ENCODE measurements at regions not wholly inside any gene's neighbourhood (a gene's known extent, or its start where the extent isn't known, plus 50 kb on each side); places are given as distances from the start of the nearest gene placed in this dataset.
A peak's percentile ranks its signal among the peaks of the same experiment; 100 is the strongest.
"Not testable (repeated sequence)": the region's sequence is repeated elsewhere in the genome, so short reads cannot be mapped to it uniquely, and the experiment has no call there.

- no peak for DNase-seq
These were observed 68.1 kb upstream of the IFFO2 start for GRCh38 chr1:19024532-19024931.

GRCh38 chr1:19023787-19024186 lies 67.3 kb upstream of the IFFO2 start:
- DNase-seq = no peak

DNA sequence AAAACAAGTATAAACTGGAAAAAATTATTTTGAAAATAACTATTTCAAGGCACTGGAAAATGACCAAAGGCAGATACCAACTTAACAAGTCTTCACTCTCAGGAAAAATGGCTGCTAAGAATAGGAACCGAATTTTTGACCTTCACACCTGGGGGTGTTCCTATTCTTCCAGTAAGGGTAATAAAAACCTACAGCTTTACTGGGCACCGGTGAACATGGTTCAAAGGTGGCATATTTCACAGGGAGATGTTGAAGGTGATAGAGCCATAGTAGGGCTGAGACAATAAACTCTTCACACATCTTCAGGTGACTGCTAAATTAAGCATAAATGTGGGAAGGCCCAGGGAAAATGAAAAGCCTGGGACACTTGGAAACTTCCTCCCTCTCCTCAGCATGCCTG lies 65.4 kb upstream of the IFFO2 start:
- DNase-seq = no peak

- not testable (repeated sequence) for DNase-seq
These were observed 62.8 kb upstream of the IFFO2 start for GRCh38 chr1:19019288-19019687.

GRCh38 chr1:19015476-19015875 lies 59.0 kb upstream of the IFFO2 start:
- no peak for DNase-seq

DNA sequence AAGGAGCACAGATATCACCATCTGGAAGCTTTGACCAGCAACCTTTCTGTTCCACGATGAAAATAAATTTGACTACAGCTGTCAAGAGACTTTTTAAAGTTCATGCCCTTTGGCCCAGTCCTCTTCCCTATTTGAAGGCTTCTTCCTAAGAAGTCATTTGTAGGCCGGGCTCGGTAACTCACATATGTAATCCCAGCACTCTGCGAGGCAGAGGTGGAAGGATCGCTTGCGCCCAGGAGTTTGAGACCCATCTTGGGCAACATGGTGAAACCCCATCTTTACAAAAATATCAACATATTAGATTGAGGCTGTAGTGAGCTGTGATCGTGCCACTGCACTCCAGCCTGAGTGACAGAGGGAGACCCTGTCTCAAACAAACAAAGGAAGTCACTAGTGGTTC lies 58.3 kb upstream of the IFFO2 start:
- no peak for DNase-seq

- DNase-seq = peak; percentile 37
These were observed 57.5 kb upstream of the IFFO2 start for GRCh38 chr1:19013826-19014548.

- no peak for DNase-seq
These were observed 55.4 kb upstream of the IFFO2 start for GRCh38 chr1:19011845-19012231.

DNA sequence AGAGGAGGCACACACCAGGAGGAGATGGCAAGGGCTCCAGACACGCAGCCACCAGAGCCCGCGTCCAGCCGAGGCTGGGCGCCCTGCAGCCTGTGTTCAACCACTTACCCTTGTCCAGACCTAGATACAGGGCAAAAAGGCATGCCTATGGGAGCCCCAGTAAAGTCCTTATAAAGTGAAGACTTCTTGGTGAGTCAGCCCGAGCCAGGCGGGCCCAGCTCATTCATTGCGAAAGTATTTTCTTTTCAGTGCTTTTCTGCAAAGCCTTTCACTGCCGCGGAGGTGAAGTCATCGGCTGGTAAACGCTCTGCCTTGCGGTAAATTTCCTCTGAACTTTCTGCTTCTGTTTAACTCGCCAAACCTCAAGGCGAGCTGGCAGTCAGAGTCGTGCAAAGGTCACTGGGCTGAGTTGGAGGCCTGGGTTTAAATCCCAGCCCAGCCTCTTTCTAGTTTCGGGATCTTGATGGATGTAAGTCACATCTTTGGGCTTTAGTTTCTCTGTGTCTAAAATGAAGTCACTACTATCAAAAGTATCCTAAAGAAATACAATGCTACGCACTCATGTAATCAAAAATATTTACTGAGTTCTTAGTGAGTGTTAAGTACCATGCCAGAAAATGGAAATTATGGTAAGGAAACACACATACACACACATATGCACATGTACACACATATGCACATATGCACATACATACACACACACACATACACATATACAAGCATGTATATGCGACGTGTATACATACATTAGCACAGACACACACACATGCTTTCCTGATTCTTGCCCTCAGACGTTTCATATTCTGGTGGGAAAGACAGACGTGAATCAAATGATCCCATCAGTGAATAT lies 54.7 kb upstream of the IFFO2 start:
- no peak for DNase-seq

DNA sequence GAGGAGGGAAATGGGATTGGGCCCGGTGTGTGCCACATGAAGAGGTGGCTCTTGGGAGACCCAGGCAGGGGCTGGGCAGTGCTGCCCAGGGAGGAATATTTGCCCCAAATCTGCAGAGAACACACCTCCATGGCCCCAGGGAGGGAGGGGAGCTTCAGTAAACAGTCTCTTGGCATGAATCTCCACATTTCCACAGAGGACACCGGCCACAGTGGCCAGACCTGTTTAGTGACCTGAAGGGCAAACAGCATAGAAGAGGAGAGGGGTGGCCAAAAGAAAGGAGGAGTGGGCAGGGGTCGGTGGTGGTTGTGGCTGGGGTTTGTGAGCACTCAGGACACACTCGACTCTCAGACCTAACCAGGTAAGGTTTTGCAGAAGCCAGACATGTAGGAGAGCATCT lies 54.0 kb upstream of the IFFO2 start:
- DNase-seq = no peak

DNA sequence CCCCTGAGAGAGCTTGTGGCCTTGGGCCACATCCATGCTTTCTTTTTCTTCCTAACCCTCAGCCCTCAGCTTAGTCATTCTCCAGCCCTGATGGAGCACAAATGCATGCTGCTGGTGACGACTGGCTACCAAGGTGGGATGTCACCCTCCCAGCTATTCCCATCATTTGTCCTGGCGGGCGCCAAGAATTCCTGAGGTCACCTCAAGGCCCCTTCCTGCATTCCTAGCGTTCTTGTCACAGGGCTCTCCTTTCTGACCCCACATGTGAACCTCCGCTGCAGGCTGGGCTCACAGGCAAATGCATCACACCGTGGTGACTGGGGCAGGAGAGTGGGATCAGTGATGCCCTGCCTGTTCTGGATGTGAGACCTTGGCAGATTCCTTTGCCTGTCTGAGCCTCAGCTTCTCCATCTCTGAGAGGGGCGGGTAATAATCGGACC lies 53.4 kb upstream of the IFFO2 start:
- DNase-seq = no peak

- no peak for DNase-seq
These were observed 52.8 kb upstream of the IFFO2 start for GRCh38 chr1:19009126-19009881.

DNA sequence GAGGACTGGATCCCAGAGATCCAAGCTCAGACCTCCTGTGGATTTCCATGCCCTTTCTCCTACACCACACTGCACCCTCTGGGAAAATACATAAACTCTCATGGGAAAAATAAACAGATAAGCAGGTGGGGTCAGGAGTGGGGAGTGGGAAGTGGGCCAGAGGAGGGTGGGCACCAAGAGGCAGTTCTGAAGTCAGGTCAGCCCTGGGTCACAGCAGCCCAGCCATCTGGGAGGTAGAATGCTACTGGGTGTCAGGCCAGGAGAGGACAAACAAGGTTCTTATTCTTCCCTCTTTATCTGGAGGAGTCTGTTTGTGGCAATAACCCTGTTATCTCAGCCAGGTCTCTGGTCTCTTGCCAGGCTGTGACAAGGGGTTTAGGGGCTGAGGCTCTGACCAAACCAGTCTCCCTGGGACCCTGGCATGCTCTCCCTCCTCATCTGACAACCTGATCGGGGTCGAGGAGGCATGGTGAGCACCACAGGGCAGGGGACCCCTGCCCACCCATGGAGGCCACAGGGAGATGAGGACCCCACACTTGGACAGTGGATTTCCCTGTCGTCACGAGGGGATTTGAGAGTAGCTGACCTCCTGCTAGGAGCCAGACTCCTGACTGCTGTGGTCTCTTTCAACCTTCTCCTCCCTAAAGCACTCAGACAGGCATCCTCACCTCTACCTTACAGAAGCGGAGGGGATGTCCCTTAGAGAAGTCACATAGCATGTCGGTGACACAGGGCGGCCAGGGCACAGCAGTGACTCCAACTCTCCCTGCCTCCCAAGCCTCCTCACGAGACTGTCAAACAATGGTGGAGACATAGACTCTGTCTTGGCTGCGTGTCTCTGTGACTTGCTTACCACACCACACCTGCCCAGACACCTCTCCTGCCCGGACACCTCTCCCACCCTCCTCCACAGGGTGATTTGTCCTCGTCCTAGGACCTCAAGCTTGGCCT lies 51.3 kb upstream of the IFFO2 start:
- DNase-seq = no peak

DNA sequence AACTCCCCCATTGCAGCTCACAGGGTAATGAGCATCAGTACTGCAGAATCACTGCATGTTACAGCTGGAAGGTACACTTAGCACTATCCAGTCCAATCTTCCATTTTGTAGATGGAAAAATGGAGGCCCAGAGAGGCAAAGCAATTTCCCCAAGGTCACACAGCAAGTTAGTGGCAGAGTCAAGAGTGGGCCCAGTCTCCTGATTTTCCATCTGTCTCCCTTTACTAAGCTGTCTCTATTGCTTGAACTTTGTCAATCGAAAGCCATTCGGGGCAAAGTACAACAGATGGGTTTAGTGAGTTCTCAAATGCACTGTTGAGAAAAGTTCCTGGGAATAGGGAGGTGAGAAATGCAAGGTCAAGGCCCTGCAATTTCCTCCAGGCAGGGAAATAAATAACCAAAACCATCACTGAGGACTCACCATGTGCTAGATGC lies 50.4 kb upstream of the IFFO2 start:
- DNase-seq = no peak

Data from right kidney (tissue), 1 donor.